Stimulated activated CD4-positive, alpha-beta T cell treated with anti-CD3 and anti-CD28 coated beads, Interleukin-4, amount 100 ng/mL, for 4 hours (primary cell): ENCODE measurements at regions not wholly inside any gene's neighbourhood (a gene's known extent, or its start where the extent isn't known, plus 50 kb on each side); places are given as distances from the start of the nearest gene placed in this dataset.

Source experiments
- DNase-seq, 2 experiments: peaks; one replicate each; pipeline ENCODE4 v3.0.0-alpha.2; 2020

DNA sequence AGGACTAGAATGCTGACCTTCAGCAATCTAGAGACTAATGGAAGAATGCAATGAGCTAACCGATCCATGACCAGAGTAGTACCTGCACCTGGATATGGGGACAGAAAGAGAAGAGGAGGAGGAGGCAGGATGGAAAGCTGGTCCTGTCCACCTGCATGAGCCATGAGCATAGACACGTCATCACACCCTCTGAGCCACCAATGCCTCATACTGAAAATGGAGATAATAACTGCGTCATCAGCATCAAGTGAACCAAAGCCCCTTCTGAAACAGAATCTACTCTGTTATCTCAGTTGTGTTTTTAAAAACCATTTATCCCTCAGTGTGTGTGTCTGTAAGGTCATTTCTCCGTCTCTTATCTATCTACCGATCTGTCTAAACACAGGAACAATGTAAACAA lies 327.0 kb downstream of the BCL11B start:
- DNase-seq = no peak

DNA sequence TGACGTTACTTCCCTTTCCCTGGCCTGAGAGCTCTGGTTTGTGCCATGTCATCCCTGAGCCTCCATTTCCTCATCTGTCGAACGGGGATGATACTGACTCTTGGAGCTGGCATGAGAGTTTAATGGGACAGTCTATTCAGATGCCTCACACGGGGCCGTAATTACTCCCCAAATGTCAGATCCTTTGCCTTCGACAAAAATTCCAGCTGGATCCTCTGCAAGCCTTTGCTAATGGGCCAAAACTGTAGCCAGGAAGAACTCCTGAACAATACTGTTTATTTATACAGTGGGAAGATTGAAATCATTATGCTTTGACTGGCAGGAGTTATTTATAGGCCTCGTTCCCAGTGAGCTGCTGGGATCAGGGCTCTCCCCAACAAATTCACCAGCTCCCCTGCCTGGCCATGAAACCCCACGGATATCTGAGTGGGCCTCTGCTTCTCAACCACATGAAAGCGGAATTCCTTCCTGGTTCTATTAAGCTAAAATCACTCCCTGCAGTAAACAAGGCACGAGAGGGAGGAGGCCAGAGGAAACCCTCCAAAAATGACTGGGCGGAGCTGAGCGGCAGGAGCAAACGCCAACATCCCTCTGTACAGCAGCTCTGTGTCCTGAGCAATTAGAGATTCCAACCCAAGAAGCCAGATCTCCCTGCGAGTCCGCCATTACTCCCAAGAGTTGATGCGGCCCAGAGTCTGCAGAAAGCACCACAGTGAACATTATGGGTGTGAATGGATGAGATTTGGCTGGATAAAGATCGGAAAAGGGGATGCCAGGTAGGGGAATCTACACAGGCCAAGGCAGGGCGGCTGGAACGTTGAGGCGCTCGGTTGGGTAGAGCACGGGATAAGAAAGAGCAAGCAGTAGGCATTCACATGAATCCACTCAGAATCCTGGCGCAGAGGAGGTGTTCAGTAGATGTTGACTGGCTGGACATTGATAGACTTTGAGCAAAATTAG lies 326.1 kb downstream of the BCL11B start:
- DNase-seq = no peak

DNA sequence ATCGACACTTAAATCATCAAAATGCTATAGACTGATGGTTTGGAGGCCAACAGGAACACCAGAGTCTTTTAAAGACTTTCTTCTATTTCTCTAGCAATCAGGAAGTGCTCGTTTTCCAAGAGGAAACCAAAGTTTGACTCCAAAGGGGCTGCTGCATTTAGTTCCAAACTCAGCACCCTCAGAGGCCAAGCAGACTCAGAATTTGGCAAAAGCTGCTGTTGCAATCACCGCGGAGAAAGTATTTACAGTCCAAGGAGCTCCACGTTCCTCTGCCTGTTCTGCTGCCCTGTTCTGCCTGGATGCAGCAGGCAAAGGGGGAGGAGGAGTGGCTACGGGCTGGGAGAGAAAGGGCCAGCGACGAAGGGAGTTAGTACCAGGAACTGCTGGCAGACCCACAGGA lies 325.1 kb downstream of the BCL11B start:
- no peak for DNase-seq

DNA sequence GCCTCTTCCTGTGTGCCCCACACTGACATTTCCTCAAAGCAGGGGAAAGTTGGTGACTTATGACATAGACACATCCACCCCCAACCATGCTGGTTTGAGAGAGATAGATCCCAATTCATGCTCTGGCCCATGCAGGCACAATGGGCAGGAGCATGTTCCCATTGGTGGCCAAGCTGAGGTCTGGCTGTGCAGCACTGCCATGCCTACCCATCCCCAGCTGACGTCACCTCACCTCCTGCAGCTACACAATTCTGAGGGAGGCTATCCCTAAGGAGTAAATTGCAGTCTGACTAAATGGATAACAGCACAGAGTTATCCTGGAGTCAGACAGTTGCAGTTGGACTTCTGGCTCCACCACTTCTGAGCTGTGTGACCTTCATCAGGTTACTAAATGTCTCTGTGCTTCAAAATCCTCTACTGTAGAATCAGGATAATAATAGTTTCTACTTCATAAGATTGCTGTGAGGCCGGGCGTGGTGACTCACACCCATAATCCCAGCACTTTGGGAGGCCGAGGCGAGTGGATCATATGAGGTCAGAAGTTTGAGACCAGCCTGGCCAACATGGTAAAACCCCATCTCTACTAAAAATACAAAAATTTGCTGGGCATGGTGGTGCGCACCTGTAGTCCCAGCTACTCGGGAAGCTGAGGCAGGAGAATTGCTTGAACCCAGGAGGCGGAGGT lies 323.9 kb downstream of the BCL11B start:
- no peak for DNase-seq

DNA sequence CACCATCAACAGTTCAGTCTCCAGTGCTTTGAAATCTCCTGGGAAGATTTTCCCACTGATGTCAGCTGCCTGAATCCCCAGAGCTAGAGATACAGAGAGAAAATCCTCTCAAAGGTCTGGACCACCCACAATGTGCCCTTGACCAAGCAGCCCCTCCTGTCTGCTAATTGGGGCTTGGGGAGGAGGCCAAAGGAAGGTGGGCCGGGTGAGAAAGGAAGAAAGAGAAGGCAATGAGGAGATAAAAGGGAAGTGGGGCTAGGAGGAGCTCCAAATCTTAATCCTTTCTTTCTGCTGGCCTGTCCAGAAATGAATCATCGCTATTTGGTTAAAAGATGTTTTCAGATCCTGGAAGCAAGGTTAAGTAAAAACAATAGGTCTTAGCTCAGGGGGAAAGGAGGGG lies 322.9 kb downstream of the BCL11B start:
- no peak for DNase-seq

DNA sequence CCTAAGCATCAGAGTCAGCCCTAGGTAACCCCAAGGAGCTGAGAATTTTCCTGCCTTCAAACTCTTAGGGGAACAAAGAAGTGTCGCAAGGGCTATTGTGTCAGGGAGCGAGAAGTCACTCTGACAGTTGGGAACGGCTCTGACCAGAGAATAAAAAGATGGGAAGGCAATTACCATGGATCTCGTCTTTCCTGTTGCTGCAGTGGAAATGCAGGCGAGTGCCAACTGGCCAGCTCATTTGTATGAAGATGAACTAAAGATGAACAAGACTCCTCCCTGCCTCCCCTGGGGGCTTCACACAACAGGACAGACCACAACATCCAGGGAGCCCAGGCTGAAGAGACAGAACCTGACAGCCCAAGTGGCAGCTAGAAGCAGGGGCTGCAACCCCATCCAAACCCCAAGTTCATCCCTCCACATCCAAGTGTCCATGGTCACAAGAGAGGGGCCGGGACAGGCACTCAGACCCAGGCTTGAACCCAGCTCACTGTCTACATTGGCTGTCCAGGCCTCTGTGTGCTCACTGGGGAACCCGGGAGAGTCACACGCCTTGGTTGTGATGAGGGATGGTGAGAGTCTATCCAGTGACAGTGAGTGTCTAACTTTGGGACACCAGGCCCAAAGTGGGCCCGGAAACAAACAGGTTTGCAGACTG lies 322.4 kb downstream of the BCL11B start:
- no peak for DNase-seq

DNA sequence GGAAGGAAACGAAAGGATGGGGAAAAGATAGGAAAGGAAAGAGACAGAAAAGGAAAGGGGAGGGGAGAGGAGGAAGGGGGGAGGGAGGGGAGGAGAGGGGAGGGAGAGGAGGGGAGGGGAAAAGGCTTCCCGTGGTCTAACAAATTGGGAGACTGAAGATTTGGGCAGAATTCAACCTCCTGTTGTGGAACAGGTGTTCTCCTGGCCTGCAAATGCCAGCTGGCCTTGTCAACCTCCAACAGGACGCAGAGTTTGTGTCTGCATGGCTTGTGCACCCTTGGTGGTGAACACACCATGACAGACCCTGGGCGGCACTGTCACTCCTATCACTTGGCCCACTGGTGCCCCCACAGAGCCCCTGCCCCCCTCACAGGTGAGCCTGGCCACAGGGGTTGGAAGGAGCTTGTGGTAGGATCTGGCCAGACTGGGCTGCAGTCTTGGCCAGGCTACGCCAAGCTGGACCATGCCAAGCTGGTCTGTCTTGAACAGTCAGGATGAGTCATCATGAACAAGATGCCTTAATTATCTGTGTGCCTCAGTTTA lies 321.6 kb downstream of the BCL11B start:
- no peak for DNase-seq

DNA sequence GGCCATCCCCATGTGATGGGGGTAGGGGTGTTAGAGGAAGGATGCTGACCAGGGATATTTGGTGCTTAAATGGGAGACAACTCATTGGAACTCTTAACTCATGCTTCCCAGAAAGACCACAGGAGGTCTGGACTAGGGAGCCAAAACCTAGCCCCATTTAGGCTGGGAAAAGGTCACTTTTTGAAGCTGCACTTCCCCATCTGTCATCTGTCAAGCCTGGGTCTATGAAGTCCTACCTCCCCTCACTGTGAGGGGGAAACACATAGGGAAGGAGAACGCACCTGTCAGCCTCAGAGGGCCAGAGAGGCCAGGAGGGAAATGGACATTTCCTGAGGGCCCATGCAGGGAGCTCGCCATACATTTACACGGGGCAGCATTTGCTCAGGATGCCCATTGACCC lies 321.0 kb downstream of the BCL11B start:
- DNase-seq = no peak

DNA sequence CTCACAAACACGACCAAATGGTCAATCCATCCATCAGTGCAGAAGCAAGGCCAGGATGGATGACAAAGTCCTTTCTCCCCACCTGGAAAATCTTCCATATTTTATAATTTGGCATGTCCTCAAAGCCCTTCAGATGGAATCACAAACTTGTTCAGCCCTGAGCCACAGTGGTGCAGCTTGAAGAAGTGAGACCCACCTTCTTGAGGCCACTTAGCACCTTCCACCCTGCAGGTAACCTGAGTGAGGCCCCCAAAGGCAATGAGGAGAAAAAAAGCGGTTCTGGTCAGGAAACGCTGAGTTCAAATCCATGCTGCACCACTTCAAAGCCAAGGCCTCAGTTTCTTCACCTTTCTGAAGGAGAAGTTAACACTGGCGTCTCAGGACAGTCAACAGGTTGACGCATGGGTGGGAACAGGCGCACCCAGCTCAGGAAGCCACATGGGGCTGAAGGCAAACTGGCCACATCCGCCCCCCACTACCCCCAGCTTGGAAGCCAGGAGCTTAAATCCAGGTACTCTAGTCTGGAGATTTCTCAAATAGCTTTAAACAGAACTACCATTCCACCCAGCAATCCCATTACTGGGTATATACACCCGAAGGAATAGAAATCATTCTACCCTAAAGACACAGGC lies 320.4 kb downstream of the BCL11B start:
- DNase-seq = no peak

DNA sequence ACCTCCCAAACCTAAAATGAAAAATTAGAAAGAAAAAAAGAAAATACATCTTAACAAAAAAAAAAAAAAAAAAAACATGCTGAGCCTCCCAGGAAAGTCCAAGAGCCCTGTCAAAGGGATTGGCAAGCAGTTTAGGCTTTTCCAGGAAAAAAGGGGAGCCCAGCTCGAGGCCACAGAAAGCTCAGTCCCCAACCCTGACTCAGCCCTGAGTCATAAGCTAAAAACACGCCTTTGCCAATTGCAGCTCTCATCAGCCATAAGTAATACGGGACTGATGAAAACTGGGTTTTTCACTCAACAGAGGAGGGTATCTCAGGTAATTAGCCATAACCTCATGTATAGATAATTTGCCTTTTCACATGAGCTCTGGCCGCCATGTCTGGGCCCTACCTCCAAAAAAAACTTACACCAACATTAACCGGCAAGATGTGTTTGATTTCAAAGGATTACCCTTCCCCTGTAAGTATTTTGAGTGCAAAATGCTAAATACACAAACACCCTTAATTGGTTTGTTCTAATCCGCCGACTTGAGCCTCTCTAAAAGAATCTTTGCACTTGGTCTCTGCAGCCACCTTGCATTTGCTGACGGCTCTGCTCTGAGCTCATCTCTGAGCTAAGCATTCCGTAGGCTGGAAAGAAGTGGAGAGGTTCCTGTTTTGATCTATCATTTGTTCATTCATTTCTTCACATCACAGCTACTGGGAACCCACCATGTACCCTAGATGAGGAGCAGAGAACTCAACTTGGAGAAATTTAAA lies 319.2 kb downstream of the BCL11B start:
- DNase-seq = no peak

DNA sequence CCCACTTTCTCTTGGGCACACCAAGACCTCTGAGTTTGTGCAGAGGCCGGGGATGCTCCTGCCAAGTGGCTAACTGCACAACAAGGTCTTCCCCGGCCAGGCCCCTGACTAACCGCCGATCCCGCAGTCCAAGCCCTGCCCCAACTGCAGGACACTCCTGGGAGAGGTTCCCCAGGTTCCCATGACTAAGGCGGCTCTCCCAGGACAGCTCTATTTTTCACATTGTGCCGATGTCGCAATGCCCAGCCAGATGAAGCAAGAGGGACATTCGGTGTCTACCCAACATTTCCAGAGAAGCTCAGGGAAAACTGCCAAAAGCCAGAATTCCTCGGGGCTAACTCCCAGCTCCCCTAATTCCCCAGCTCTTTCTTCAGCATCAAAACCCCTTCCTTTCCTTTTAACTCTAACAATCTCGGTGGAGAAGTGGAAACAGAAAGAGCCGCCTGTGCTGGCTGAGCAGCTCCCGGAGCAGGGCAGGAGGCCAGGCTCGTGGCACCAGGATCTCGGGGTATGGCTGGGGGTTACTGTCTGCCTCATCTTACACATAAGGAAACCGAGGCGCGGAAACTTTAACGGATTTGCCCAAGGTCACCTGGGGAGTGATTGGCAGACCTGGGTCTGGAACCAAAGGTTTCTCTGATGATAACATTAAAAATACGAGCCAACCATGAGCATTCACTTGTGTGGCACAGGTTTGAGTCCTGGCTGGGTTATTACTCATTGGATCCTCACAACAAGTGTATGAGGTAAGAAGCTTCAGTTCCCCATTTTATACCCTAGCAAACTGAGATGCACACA lies 318.2 kb downstream of the BCL11B start:
- no peak for DNase-seq

DNA sequence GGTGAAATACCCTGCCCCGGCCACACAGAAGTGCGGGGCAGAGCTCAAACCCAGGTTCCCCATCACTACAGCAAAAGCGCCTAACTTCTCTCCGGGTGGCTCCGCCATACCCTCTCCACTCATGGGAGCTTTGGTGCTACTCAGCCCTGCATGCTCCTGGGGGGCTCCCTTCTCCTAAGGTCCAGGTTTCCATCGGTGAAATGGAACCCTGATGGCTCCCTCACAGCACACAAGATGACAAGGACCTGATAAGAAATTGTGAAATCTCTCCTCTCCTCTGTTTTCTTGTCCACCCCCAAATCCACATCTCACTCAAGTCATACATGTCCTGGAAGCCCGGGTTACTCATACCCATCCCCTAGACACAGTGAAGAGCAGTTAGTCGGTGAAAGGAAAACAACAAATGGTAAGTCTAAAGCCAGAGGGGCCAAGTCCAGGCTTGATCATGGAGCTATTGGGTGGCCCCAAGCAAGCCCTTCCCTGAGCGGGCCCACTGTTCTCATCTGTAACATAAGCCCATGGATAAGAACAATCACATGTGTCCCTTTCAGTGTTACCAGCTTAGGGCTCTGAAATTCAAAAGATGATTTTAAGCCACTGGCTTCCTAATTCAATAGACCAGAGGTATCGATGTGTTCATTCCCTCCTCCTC lies 317.5 kb downstream of the BCL11B start:
- no peak for DNase-seq

DNA sequence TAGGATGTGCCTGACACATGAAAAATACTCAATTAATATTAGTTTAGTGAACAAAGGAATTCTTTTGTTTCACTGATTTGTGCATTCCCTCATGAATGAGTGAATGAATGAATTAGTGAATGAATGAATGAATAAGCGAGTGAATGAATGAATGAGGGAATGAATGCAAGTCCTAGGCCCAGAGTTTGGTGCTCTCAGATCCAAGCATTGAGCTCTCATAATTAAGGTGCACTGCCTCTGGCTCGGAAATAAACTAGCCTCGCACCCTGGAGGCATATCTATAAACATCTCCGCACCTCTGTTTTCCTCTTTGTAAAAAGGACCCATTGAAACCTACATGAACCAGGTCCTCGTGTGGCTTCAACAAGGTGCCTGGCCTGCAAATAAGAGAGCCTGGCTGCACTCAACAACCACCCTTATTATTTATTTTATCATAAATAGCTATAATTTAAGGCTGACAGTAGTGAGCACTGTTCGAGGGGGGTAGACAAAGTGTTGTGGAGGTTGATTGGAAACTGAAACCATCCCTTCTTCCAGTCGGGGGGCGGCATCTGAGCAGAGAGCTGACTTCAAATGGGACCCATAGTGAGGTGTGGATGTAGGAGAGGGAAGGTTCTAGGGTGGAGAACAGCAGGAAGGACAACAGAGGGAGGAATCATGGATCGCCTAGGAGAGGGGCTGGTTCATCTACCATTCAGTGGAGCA lies 316.8 kb downstream of the BCL11B start:
- DNase-seq = no peak

DNA sequence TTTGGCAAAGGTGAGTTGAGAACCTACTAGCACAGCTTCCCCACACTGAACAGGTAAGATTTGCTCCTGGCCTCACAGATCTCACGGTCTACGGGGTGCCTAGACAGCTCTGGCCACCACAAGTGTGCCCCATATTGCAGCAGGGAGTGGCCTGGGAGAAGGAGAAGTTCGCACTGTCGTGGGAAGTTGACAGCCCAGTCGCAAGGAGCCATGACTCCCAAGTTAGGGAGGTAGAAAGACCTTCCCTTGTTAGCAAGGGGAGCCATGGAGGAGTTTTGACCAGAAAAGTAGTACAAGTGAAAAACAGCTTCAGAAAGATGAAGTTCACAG lies 316.3 kb downstream of the BCL11B start:
- DNase-seq = no peak

DNA sequence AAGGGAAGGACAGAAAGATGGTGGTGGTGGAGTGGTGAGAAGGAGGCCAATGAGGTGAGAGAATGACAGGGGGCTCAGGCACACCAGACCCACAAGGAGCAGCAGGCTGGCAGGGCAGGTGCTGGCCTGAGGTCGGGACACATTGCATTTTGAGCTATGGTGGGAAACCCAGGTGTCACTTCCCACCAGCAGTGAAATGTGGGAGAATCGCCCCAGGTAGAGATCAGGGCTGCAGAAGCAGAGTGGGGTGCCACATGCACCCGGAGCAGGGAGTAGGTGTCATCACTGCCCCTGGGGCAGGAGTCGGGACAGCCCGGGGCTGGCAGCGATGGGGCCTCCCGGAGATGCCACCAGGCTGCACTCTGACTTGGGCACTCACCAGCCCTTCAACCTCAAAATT lies 315.8 kb downstream of the BCL11B start:
- DNase-seq = no peak

DNA sequence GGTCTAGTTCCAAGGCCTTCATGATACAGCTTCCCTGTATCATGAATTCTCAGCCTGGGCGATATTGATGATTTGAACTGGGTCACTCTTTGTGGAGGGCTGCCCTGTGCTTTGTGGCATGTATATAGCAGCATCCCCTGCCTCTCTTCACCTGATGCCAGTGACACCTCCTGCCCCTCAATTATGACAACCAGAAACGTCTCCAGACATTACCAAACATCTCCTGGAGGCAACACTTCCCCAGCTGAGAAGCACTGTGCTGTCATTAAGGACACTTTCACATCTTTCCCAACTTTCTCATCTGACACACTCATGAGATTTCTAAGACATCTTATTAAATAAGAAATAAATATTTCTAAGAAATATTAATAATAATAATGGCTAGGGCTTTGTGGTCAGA lies 315.3 kb downstream of the BCL11B start:
- DNase-seq = no peak

DNA sequence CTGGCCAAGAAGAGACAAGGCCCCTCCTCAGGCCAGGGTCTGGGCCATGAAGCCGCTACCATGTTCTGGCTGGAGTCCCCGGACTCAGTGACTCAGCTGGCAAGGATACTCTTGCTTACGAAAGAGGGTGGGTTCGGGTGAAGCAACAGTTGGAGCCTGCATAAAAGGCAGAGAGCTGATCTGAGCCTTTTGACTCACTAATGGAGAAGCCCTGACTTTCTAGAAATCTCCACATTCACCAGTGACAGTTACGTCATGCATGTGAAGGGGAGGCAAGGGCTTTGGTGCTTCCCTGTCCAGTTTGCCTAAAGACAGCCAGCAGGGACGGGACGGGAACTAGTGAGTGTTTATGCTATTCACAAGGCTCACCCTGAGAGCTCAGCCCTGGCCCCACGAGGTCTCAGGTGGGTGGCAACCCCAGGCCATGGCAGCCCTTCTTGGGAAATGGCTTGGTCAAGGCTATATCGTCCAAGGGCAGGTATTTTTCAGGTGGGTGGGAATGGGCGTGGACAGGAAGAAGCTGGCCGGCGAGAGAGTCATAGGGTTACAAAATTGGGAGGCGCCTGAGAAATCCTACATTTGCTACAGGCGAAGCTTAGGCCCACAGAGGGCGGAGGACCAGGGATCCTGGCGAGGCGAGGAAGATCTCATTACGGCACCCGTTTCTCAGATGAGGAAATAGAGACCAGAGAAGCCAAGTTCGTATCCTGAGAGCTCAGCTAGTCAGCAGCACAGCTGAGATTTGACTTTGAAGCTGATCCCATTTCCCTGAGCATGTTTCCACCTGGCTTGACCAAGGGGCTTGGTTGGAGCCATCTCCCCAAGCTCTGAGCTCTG lies 314.6 kb downstream of the BCL11B start:
- no peak for DNase-seq

DNA sequence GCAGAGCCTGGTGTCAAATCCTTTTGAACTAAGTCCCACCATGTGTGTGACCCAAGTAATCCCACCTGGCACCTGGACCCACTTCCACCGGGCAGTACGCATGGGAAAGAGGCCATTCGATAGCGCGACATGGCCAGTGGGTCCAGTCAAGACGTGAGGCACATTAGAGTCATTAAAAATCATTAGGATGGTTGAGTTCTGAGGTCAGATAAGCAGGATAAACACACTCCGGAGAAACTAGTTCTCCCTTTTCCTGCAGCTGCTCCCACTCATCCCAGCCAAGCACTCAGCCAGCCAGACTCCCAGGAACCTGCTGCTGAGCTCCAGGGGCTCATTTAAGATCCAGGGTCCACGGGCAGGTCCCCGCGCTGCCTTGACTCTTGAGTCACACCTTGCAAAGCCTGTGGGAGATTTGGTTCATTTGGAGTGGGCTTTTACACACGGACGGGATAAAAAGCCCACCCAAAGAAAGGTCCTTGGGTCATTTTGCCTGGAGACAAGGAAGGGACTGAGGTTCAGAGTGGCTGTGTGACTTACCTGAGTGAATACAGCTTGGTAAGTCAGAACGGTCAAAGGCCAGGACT lies 313.9 kb downstream of the BCL11B start:
- DNase-seq = no peak

DNA sequence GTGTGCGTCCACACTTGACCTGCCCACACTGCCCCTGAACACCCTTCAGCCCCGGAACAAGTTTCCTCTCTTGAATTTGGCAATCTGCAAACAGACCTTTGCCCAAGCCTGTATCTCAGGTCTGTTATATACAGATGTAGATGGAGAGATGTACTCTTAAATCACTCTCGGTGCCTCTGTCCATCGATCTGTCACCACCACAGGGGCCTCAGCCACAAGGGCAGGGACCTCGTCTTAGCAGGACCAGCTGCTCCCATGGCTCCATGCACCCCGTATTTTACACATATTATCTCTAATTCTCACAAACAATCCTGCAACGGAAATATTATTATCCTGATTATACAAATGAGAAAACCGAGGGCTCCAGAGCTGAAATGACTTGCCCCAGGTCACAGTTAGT lies 313.4 kb downstream of the BCL11B start:
- no peak for DNase-seq
